CD14-positive monocyte (primary cell): ENCODE measurements at regions not wholly inside any gene's neighbourhood (a gene's known extent, or its start where the extent isn't known, plus 50 kb on each side); places are given as distances from the start of the nearest gene placed in this dataset.

Experiments used
- DNase-seq, 3 donors: peaks; one replicate each; pipeline ENCODE4 v3.0.0-alpha.2; 2011 to 2022
- H2AFZ ChIP-seq: 2 replicates; pipeline ENCODE4 v1.6.0; 2012; ENCODE audit warnings: mild to moderate bottlenecking, low read depth, low read length, inconsistent platforms; ENCODE audit not compliant: insufficient read depth, poor library complexity, severe bottlenecking
- H3K27ac ChIP-seq, 2 donors: 1 replicate in 1 of 2; 2 replicates in 1 of 2; pipeline ENCODE4 v1.5.1; 2012 to 2013; ENCODE audit warnings: low read length in 2 of 2, control low read depth in 1 of 2, inconsistent platforms in 1 of 2, low read depth in 1 of 2, mild to moderate bottlenecking in 1 of 2
- H3K27me3 ChIP-seq, 2 donors: one replicate each; pipeline versions ENCODE4 v1.6.0 to v1.6.1; 2011 to 2013; ENCODE audit warnings: low read length in 2 of 2; ENCODE audit not compliant: control insufficient read depth in 2 of 2, insufficient read depth in 2 of 2
- H3K36me3 ChIP-seq, 2 donors: replicated peaks in 1 of 2; 1 replicate in 1 of 2; 2 replicates in 1 of 2; pipeline versions ENCODE4 v1.5.1 to v1.6.1; 2012 to 2013; ENCODE audit warnings: low read length in 2 of 2, control low read depth in 1 of 2, inconsistent platforms in 1 of 2, mild to moderate bottlenecking in 1 of 2; ENCODE audit not compliant: insufficient read depth in 2 of 2, control insufficient read depth in 1 of 2
- H3K4me1 ChIP-seq, 2 donors: 1 replicate in 1 of 2; 2 replicates in 1 of 2; pipeline versions ENCODE4 v1.5.1 to v1.6.1; 2012 to 2013; ENCODE audit warnings: low read length in 2 of 2, control low read depth in 1 of 2, inconsistent platforms in 1 of 2, mild to moderate bottlenecking in 1 of 2, moderate library complexity in 1 of 2; ENCODE audit not compliant: insufficient read depth in 2 of 2, control insufficient read depth in 1 of 2
- H3K4me2 ChIP-seq: replicated peaks from 2 replicates; pipeline ENCODE3; 2012; ENCODE audit warnings: low read length, moderate library complexity, mild to moderate bottlenecking; ENCODE audit not compliant: poor library complexity, severe bottlenecking; ENCODE audit errors: extremely low read depth
- H3K4me3 ChIP-seq, 3 experiments: fragments of 200-600 bp in 1 of 3; sonication (generic) in 1 of 3; replicated peaks in 1 of 3; 1 replicate in 2 of 3; 2 replicates in 1 of 3; pipeline ENCODE4 v1.5.1; 2011 to 2013; ENCODE audit warnings: low read length in 3 of 3, mild to moderate bottlenecking in 3 of 3, control low read depth in 2 of 3, low read depth in 2 of 3, inconsistent platforms in 1 of 3, moderate library complexity in 1 of 3
- H3K79me2 ChIP-seq: 2 replicates; pipeline ENCODE4 v1.6.0; 2012; ENCODE audit warnings: mild to moderate bottlenecking, control low read depth, inconsistent platforms, low read length, moderate library complexity; ENCODE audit not compliant: insufficient read depth
- H3K9ac ChIP-seq: 2 replicates; pipeline ENCODE4 v1.6.0; 2017; ENCODE audit warnings: low read length, mild to moderate bottlenecking; ENCODE audit not compliant: insufficient read depth, poor library complexity, severe bottlenecking
- H3K9me3 ChIP-seq, 2 donors: replicated peaks in 1 of 2; 1 replicate in 1 of 2; 2 replicates in 1 of 2; pipeline versions ENCODE4 v1.5.1 to v1.6.1; 2012 to 2013; ENCODE audit warnings: low read length in 2 of 2, control low read depth in 1 of 2; ENCODE audit not compliant: control insufficient read depth in 1 of 2, insufficient read depth in 1 of 2
- H4K20me1 ChIP-seq: 2 replicates; pipeline ENCODE4 v1.6.0; 2012; ENCODE audit warnings: mild to moderate bottlenecking, low read length, control low read depth, moderate library complexity; ENCODE audit not compliant: insufficient read depth
- H3K27ac Mint-ChIP-seq, 7 donors: one replicate each; pipeline ENCODE4 v1.8.0; 2020; ENCODE audit warnings: mild to moderate bottlenecking in 7 of 7, mixed read lengths in 7 of 7, moderate library complexity in 6 of 7, inconsistent platforms in 2 of 7
- H3K27me3 Mint-ChIP-seq, 3 donors: one replicate each; pipeline ENCODE4 v1.8.0; 2021 to 2022; ENCODE audit warnings: low read depth in 3 of 3, mild to moderate bottlenecking in 3 of 3, mixed read lengths in 3 of 3, moderate library complexity in 3 of 3, inconsistent platforms in 1 of 3
- H3K36me3 Mint-ChIP-seq, 2 donors: one replicate each; pipeline ENCODE4 v1.8.0; 2020; ENCODE audit warnings: mixed read lengths in 2 of 2, inconsistent platforms in 1 of 2, mild to moderate bottlenecking in 1 of 2
- H3K4me1 Mint-ChIP-seq: one replicate; pipeline ENCODE4 v1.8.0; 2020; ENCODE audit warnings: mild to moderate bottlenecking, mixed read lengths
- H3K4me3 Mint-ChIP-seq, 2 donors: one replicate each; pipeline ENCODE4 v1.8.0; 2020; ENCODE audit warnings: mild to moderate bottlenecking in 2 of 2, mixed read lengths in 2 of 2, moderate library complexity in 1 of 2
- H3K9me3 Mint-ChIP-seq, 7 donors: one replicate each; pipeline ENCODE4 v1.8.0; 2020 to 2022; ENCODE audit warnings: mixed read lengths in 7 of 7, mild to moderate bottlenecking in 6 of 7, moderate library complexity in 6 of 7, inconsistent platforms in 2 of 7
- WGBS: methylation state at CpG from one replicate; pipeline ENCODE4 v1.1.5; 2013; ENCODE audit warnings: missing lambda C conversion rate; ENCODE audit not compliant: insufficient coverage; 5-methylcytosine and 5-hydroxymethylcytosine counted together
- intact Hi-C, 2 donors: fragments of 100-400 bp; cut with micrococcal nuclease; formaldehyde crosslinking; loops; one replicate each; pipeline versions ENCODE4 v1.15.0 to v1.15.1; 2023
- TF ChIP-seq, protein P1 (sequence below): fragments of 200-600 bp; IDR thresholded peaks from one replicate; pipeline ENCODE4 v1.8.0; 2022; ENCODE audit warnings: antibody characterized with exemption, mild to moderate bottlenecking

GRCh38 chr10:3699916-3700315, 85.1 kb downstream of the KLF6 start:
- Mint-ChIP-seq H3K36me3 (no peaks in the 10 kb centered on the region), H3K4me3 (no peak overlapping the region), H3K27me3 (peaks cover 2 to 4% (median 4%) of the 10 kb centered on the region in 3 donors), H3K9me3 (peaks cover 0 to 3% (median 0%) of the 10 kb centered on the region in 7 donors), H3K27ac (no peak overlapping the region), H3K4me1 (peaks cover 2% of the 10 kb centered on the region)
- TF ChIP-seq, protein P1, sequence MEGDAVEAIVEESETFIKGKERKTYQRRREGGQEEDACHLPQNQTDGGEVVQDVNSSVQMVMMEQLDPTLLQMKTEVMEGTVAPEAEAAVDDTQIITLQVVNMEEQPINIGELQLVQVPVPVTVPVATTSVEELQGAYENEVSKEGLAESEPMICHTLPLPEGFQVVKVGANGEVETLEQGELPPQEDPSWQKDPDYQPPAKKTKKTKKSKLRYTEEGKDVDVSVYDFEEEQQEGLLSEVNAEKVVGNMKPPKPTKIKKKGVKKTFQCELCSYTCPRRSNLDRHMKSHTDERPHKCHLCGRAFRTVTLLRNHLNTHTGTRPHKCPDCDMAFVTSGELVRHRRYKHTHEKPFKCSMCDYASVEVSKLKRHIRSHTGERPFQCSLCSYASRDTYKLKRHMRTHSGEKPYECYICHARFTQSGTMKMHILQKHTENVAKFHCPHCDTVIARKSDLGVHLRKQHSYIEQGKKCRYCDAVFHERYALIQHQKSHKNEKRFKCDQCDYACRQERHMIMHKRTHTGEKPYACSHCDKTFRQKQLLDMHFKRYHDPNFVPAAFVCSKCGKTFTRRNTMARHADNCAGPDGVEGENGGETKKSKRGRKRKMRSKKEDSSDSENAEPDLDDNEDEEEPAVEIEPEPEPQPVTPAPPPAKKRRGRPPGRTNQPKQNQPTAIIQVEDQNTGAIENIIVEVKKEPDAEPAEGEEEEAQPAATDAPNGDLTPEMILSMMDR: no peak
- H3K27me3 ChIP-seq: no peaks in the 10 kb centered on the region
- H3K4me1 ChIP-seq: peaks cover under 1% of the 10 kb centered on the region in 2 donors
- H3K79me2 ChIP-seq: no peaks in the 10 kb centered on the region
- H3K9me3 ChIP-seq: no peaks in the 10 kb centered on the region
- no peak overlapping the region for H3K4me3 ChIP-seq
- H3K4me2 ChIP-seq: no peak overlapping the region
- 100% methylated on average over 3 of the region's 5 CpGs for WGBS
- H3K9ac ChIP-seq: no peak overlapping the region
- no peak for DNase-seq
- no peak overlapping the region for H3K27ac ChIP-seq
- H4K20me1 ChIP-seq: no peaks in the 10 kb centered on the region
- H3K36me3 ChIP-seq: no peaks in the 10 kb centered on the region
- intact Hi-C loops: no loop called here
- H2AFZ ChIP-seq: no peak overlapping the region

GRCh38 chr10:3698312-3698711, 86.7 kb downstream of the KLF6 start:
- H2AFZ ChIP-seq: no peak overlapping the region
- Mint-ChIP-seq H3K9me3 (peaks cover 0 to 3% (median 0%) of the 10 kb centered on the region in 7 donors), H3K4me1 (no peaks in the 10 kb centered on the region), H3K36me3 (no peaks in the 10 kb centered on the region), H3K27ac (no peak overlapping the region), H3K27me3 (peaks cover 2 to 4% (median 2%) of the 10 kb centered on the region in 3 donors), H3K4me3 (no peak overlapping the region)
- H3K9me3 ChIP-seq: no peaks in the 10 kb centered on the region
- no peaks in the 10 kb centered on the region for H3K4me1 ChIP-seq
- no peak for DNase-seq
- H3K27me3 ChIP-seq: no peaks in the 10 kb centered on the region
- H3K36me3 ChIP-seq: no peaks in the 10 kb centered on the region
- no peaks in the 10 kb centered on the region for H4K20me1 ChIP-seq
- no peak overlapping the region for H3K27ac ChIP-seq
- WGBS: no CpG with 5 or more reads among the region's 1 CpG
- TF ChIP-seq, protein P1: no peak
- intact Hi-C loops: no loop called here
- no peak overlapping the region for H3K9ac ChIP-seq
- H3K4me3 ChIP-seq: no peak overlapping the region
- H3K4me2 ChIP-seq: no peak overlapping the region
- no peaks in the 10 kb centered on the region for H3K79me2 ChIP-seq
